Effector memory CD4-positive, alpha-beta T cell (primary cell): ENCODE measurements at regions not wholly inside any gene's neighbourhood (a gene's known extent, or its start where the extent isn't known, plus 50 kb on each side); places are given as distances from the start of the nearest gene placed in this dataset.
"Not testable (repeated sequence)": the region's sequence is repeated elsewhere in the genome, so short reads cannot be mapped to it uniquely, and the experiment has no call there.

Experiments used
- DNase-seq, 3 donors: peaks; one replicate each; pipeline ENCODE4 v3.0.0-alpha.2; 2020
- H3K27ac ChIP-seq: 2 replicates; pipeline ENCODE4 v1.7.0; 2013; ENCODE audit warnings: mild to moderate bottlenecking, low read length, moderate library complexity; ENCODE audit not compliant: insufficient read depth, poor library complexity, severe bottlenecking
- H3K27me3 ChIP-seq: replicated peaks from 2 replicates; pipeline ENCODE4 v1.7.0; 2013; ENCODE audit warnings: mild to moderate bottlenecking, low read length; ENCODE audit not compliant: insufficient read depth, control insufficient read depth, poor library complexity, severe bottlenecking
- H3K36me3 ChIP-seq: 2 replicates; pipeline ENCODE4 v1.7.0; 2013; ENCODE audit warnings: mild to moderate bottlenecking, low read length, moderate library complexity; ENCODE audit not compliant: control insufficient read depth, insufficient read depth
- H3K4me1 ChIP-seq: 2 replicates; pipeline ENCODE4 v1.7.0; 2013; ENCODE audit warnings: low read length, mild to moderate bottlenecking; ENCODE audit not compliant: control insufficient read depth, insufficient read depth, poor library complexity, severe bottlenecking
- H3K4me3 ChIP-seq: 2 replicates; pipeline ENCODE4 v1.7.0; 2013; ENCODE audit warnings: low read length, low read depth, mild to moderate bottlenecking; ENCODE audit not compliant: insufficient read depth, poor library complexity, severe bottlenecking
- H3K9me3 ChIP-seq: 2 replicates; pipeline ENCODE4 v1.7.0; 2013; ENCODE audit warnings: mild to moderate bottlenecking, low read length, moderate library complexity; ENCODE audit not compliant: control insufficient read depth

DNA sequence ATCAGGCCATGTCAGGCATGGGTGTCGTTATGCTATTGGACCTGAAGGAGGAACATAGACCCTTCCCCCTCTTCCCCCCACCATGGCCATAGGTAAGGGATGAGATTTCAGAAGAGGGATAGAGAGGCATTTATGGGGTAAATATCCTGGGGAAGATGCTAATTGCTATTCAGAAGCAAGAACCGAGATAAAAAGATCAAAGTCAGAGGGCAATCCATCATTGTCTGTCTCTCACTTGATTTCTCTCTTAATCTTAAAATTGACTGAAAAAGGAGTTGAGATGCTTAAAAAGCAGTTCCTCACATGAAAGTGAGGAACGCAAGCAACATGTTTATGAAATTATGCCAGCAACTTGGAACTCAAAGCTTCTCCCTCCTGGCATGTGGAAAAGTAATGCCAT, 212.0 kb downstream of the RPAP3 start:
- H3K9me3 ChIP-seq = no peaks in the 10 kb centered on the region
- no peak overlapping the region for H3K27ac ChIP-seq
- no peaks in the 10 kb centered on the region for H3K36me3 ChIP-seq
- DNase-seq = no peak
- no peak overlapping the region for H3K4me3 ChIP-seq
- no peaks in the 10 kb centered on the region for H3K27me3 ChIP-seq
- H3K4me1 ChIP-seq = no peaks in the 10 kb centered on the region

DNA sequence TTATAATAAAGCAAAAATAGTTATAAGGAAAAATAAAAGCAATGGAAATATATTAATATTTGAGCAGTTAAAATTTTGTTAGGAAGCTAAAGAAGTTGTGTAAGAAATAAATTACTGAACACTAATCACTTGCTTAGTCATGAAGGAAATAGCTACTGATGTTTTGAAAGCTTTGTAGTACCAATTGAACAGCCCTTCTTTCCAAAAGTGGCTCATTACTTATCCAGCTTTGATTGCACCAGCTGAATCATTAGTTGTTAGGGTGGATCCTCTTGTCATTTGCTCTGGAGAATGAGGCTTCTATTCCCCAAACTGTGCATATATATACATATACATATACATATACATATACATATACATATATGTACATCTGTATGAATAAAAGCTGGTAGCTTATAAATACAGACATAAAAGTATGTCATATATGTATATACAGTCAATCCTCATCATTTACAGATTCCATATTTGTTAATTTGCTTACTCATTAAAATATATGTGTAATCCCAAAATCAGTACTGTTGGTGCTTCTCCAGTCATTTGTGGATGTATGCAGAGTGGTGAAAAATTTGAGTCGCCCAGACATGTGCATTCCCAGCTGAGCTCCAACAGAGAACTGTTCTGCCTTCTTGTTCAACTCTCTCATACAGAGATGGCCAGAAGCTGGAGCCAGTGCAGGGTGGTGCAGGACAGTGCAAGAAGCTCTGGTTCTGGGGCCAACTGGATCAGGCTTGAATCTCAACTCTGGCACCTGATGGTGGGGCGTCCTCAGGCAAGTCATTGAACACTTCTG, 214.1 kb downstream of the RPAP3 start:
- Histone ChIP-seq H3K27ac (no peak overlapping the region), H3K36me3 (no peaks in the 10 kb centered on the region), H3K4me1 (no peaks in the 10 kb centered on the region), H3K27me3 (no peaks in the 10 kb centered on the region), H3K9me3 (no peaks in the 10 kb centered on the region), H3K4me3 (no peak overlapping the region)
- no peak for DNase-seq

DNA sequence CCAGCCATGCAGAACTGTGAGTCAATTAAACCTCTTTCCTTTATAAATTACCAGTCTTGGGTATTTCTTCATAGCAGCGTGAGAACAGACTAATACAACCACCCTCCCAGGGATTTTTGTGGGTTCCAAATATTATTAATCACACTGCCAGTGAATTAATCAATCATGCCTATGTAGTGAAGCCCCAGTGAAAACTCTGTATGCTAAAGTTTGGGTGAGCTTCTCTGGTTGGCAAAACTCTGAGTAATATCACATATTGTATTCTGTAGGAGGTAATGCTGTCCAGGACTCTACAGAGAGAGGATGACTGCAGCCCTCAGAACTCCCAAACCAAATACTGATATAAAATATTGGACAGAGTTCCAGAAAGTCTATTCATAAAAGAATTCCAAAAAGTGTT, 216.9 kb downstream of the RPAP3 start:
- no peak for DNase-seq
- Histone ChIP-seq H3K9me3 (no peaks in the 10 kb centered on the region), H3K36me3 (no peaks in the 10 kb centered on the region), H3K4me3 (no peak overlapping the region), H3K27ac (no peak overlapping the region), H3K27me3 (no peaks in the 10 kb centered on the region), H3K4me1 (no peaks in the 10 kb centered on the region)

DNA sequence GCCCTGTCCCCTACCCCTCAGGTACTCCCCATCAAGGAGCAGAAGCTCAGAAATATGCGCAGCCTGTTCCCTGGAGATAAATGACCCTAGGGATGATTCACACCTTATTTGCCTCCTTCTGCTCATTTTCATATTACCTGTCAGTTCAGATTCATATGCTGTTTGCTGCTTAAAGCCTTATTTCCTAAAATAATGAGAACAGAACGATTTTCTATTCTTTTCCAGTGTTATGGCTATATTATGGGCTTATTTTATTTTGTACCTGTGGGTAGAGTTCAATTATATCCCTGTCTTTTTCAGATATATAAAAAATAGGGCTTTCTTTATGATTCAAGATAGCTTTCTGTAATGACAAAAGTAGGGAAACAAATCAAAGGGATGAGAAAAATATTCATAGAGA, 224.8 kb downstream of the RPAP3 start:
- H3K27me3 ChIP-seq = no peaks in the 10 kb centered on the region

DNA sequence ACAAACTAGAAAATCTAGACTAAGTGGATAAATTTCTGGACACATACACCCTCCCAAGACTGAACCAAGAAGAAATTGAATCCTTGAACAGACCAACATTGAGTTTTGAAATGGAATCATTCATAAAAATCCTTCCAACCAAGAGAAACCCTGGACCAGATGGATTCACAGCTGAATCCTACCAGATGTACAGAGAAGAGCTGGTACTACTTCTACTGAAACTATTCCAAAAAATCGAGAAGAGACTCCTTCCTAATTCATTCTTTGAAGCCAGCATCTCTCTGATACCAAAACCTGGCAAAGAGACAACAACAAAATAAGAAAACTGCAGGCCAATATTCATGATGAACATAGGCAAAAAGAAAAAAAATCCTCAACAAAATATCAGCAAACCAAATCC, 227.4 kb downstream of the RPAP3 start:
- no peak overlapping the region for H3K4me3 ChIP-seq

More for the DNA sequence above, 224.8 kb downstream of the RPAP3 start:
- H3K36me3 ChIP-seq = no peaks in the 10 kb centered on the region
- no peaks in the 10 kb centered on the region for H3K9me3 ChIP-seq
- H3K4me1 ChIP-seq = no peaks in the 10 kb centered on the region
- no peak overlapping the region for H3K27ac ChIP-seq
- DNase-seq = no peak
- H3K4me3 ChIP-seq = no peak overlapping the region

DNA sequence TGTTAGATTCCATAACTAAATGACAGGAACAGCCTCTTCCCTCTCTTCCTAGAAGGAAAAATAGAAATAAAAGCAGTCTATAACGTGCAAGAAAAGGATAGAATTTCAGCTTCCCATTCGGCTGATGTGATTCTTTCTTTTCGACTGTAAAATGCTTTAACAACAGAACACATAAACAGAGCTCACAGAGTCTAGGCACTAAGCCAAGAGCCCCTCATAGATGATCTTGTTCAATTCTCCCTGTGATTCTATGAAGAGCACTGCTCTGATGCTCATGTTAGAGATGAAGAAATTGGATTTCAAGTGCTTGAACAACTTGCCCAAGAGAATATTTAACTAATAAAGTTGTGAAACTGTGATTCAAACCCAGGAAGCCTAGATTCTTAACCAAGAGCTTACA, 232.7 kb downstream of the RPAP3 start:
- no peak for DNase-seq
- Histone ChIP-seq H3K27me3 (no peaks in the 10 kb centered on the region), H3K36me3 (no peaks in the 10 kb centered on the region), H3K27ac (no peak overlapping the region), H3K4me3 (no peak overlapping the region), H3K9me3 (peaks cover 4% of the 10 kb centered on the region), H3K4me1 (no peaks in the 10 kb centered on the region)

More for the DNA sequence above, 227.4 kb downstream of the RPAP3 start:
- no peak for DNase-seq
- no peaks in the 10 kb centered on the region for H3K36me3 ChIP-seq
- H3K4me1 ChIP-seq = no peaks in the 10 kb centered on the region
- peaks cover 4% of the 10 kb centered on the region for H3K9me3 ChIP-seq
- no peak overlapping the region for H3K27ac ChIP-seq
- H3K27me3 ChIP-seq = no peaks in the 10 kb centered on the region

DNA sequence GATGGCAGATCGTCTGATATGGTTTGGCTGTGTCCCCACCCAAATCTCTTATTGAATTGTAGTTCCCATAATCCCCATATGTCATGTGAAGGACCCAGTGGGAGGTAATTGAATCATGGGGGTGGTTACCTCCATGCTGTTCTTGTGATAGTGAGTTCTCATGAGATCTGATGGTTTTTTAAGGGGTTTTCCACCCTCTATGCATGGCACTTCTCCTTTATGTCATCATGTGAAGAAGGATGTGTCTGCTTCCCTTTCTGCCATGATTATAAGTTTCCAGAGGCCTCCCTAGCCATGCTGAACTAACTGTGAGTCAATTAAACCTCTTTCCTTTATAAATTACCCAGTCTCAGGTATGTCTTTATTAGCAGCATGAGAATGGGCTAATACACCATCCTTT, 235.5 kb downstream of the RPAP3 start:
- DNase-seq, H3K27ac ChIP-seq, H3K4me3 ChIP-seq, H3K36me3 ChIP-seq, H3K4me1 ChIP-seq, H3K27me3 ChIP-seq, H3K9me3 ChIP-seq: not testable (repeated sequence)

DNA sequence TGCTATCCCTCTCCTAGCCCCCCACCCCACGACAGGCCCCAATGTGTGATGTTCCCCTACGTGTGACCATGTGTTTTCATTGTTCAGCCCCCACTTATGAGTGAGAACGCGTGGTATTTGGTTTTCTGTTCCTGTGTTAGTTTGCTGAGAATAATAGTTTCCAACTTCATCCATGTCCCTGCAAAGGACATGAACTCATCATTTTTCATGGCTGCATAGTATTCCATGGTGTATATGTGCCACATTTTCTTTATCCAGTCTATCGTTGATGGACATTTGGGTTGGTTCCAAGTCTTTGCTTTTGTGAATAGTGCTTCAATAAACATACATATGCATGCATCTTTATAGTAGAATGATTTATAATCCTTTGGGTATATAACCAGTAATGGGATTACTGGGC, 241.9 kb downstream of the RPAP3 start:
- H3K27ac ChIP-seq, H3K9me3 ChIP-seq, H3K4me3 ChIP-seq, H3K27me3 ChIP-seq, H3K4me1 ChIP-seq, H3K36me3 ChIP-seq, DNase-seq: not testable (repeated sequence)

DNA sequence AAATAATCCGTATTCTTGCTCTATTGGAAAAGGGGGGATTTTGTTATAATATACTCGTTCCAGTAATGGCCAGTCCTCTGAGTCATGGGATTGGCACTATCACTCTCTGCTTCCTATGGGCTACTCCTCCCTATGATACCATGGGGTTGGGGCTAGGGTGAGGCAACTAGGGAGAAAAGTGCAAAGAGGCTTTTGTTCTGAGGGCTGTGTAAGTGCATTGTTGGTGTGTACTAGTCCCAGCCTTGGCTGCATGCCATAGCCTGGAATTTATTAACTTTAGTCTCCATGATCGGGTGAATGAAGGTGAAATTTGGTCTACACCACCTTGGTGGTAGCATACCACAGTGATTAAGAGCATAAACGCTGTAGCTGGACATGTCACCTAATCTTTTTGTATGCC, 247.6 kb downstream of the RPAP3 start:
- Histone ChIP-seq H3K9me3 (no peaks in the 10 kb centered on the region), H3K36me3 (no peaks in the 10 kb centered on the region), H3K4me3 (no peak overlapping the region), H3K4me1 (no peaks in the 10 kb centered on the region), H3K27me3 (no peaks in the 10 kb centered on the region), H3K27ac (no peak overlapping the region)
- DNase-seq = no peak

DNA sequence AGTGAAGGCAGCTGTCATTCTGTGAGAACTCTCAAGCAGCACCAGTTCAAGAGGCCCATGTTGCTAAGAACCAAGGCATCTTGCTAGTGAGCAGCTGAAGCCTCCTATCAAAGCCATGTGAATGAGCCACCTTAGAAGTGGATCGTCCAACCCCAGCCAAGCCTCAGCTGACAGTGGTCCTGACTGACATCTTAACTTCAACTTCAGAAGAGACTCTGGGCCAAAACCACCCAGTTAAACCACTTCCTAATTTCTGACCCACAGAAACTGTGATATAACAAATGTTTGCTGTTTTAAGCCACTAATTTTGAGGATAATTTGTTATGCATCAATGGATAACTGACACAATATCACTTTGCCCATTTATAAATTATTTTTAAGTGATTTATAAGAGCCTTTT, 256.0 kb downstream of the RPAP3 start:
- Histone ChIP-seq H3K27me3 (no peaks in the 10 kb centered on the region), H3K4me1 (no peaks in the 10 kb centered on the region), H3K27ac (no peak overlapping the region), H3K9me3 (no peaks in the 10 kb centered on the region), H3K4me3 (no peak overlapping the region), H3K36me3 (no peaks in the 10 kb centered on the region)
- no peak for DNase-seq
